B cell (primary cell): ENCODE measurements at regions not wholly inside any gene's neighbourhood (a gene's known extent, or its start where the extent isn't known, plus 50 kb on each side); places are given as distances from the start of the nearest gene placed in this dataset.

Source experiments
- EZH2 ChIP-seq: IDR thresholded peaks from 2 replicates; pipeline ENCODE4 v1.6.1; 2012; ENCODE audit warnings: borderline replicate concordance, low read depth, mild to moderate bottlenecking, moderate library complexity, low read length; ENCODE audit not compliant: insufficient read depth, poor library complexity, severe bottlenecking
- TF ChIP-seq, protein P1 (sequence below): fragments of 200-600 bp; IDR thresholded peaks from one replicate; pipeline ENCODE4 v1.8.0; 2022; ENCODE audit warnings: antibody characterized with exemption, mild to moderate bottlenecking

DNA sequence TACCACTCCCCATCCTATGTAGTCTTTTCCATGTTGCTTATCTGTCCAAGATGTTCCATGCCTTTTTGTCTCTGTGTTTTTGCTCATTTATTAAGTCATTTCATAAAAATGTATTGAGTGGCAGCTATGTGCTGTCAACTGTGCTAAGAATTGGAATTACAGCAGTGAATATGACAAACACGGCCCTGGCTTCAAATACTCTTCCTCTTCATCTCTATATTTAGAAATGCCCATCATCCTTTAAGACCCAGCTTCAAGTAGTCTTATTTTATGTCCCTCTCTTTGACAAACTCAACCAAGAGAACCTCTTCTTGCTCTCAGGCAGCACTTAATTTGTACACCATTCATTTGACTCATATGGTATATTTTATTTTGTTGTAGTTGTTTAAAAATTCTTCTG lies 55.4 kb upstream of the AMOT start:
- TF ChIP-seq, protein P1, sequence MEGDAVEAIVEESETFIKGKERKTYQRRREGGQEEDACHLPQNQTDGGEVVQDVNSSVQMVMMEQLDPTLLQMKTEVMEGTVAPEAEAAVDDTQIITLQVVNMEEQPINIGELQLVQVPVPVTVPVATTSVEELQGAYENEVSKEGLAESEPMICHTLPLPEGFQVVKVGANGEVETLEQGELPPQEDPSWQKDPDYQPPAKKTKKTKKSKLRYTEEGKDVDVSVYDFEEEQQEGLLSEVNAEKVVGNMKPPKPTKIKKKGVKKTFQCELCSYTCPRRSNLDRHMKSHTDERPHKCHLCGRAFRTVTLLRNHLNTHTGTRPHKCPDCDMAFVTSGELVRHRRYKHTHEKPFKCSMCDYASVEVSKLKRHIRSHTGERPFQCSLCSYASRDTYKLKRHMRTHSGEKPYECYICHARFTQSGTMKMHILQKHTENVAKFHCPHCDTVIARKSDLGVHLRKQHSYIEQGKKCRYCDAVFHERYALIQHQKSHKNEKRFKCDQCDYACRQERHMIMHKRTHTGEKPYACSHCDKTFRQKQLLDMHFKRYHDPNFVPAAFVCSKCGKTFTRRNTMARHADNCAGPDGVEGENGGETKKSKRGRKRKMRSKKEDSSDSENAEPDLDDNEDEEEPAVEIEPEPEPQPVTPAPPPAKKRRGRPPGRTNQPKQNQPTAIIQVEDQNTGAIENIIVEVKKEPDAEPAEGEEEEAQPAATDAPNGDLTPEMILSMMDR: no peak
- TF ChIP-seq EZH2: no peak
